Stomach (tissue), 4 donors: ENCODE measurements at regions not wholly inside any gene's neighbourhood (a gene's known extent, or its start where the extent isn't known, plus 50 kb on each side); places are given as distances from the start of the nearest gene placed in this dataset.

Experiments used
- EP300 ChIP-seq: sonication (generic); formaldehyde crosslinking; IDR thresholded peaks from one replicate; pipeline ENCODE4 v1.6.1; 2017; ENCODE audit warnings: antibody characterized with exemption
- POLR2A ChIP-seq, 4 donors: fragments of 450-650 bp; IDR thresholded peaks; one replicate each; pipeline ENCODE4 v1.6.1; 2016; ENCODE audit warnings: antibody characterized with exemption in 4 of 4, control low read depth in 2 of 4, mild to moderate bottlenecking in 1 of 4, moderate library complexity in 1 of 4

- TF ChIP-seq POLR2A (IDR thresholded peaks at IDR 0.05) (no peak), EP300 (no peak)
These were observed 489.2 kb upstream of the C1orf87 start for GRCh38 chr1:60562740-60563139.
